Stimulated activated CD4-positive, alpha-beta T cell treated with anti-CD3 and anti-CD28 coated beads, Interleukin-1b, Interleukin-23, amount 100 ng/mL, for 48 hours (primary cell): ENCODE measurements at regions not wholly inside any gene's neighbourhood (a gene's known extent, or its start where the extent isn't known, plus 50 kb on each side); places are given as distances from the start of the nearest gene placed in this dataset.
"Not testable (repeated sequence)": the region's sequence is repeated elsewhere in the genome, so short reads cannot be mapped to it uniquely, and the experiment has no call there.

Experiments used
- DNase-seq: peaks from one replicate; pipeline ENCODE4 v3.0.0-alpha.2; 2020

- no peak for DNase-seq
Measured at GRCh38 chr10:57661206-57661605, 606.5 kb downstream of the IPMK start.

- DNase-seq = peak; percentile 13
Measured at GRCh38 chr10:57657164-57657765, 610.4 kb downstream of the IPMK start.

GRCh38 chr10:57654856-57655255 lies 612.8 kb downstream of the IPMK start:
- DNase-seq = no peak

- DNase-seq = not testable (repeated sequence)
Measured at GRCh38 chr10:57645108-57645507, 622.6 kb downstream of the IPMK start.

- no peak for DNase-seq
Measured at GRCh38 chr10:57638411-57638810, 629.3 kb downstream of the IPMK start.

GRCh38 chr10:57628592-57629284 lies 639.0 kb downstream of the IPMK start:
- DNase-seq = no peak

- DNase-seq = no peak
Measured at GRCh38 chr10:57627642-57628178, 640.0 kb downstream of the IPMK start.

GRCh38 chr10:57624856-57625592 lies 642.7 kb downstream of the IPMK start:
- no peak for DNase-seq

- DNase-seq = no peak
Measured at GRCh38 chr10:57624066-57624465, 643.6 kb downstream of the IPMK start.

- DNase-seq = no peak
Measured at GRCh38 chr10:57621466-57621865, 646.2 kb downstream of the IPMK start.

- DNase-seq = no peak
Measured at GRCh38 chr10:57605948-57606485, 661.7 kb downstream of the IPMK start.

- DNase-seq = no peak
Measured at GRCh38 chr10:57599440-57599839, 668.3 kb downstream of the IPMK start.

- DNase-seq = no peak
Measured at GRCh38 chr10:57593983-57594573, 673.6 kb downstream of the IPMK start.

GRCh38 chr10:57579926-57580325 lies 687.8 kb downstream of the IPMK start:
- no peak for DNase-seq

GRCh38 chr10:57562211-57562610 lies 705.5 kb downstream of the IPMK start:
- DNase-seq = no peak

GRCh38 chr10:57551774-57552173 lies 715.9 kb downstream of the IPMK start:
- not testable (repeated sequence) for DNase-seq

- DNase-seq = no peak
Measured at GRCh38 chr10:57535306-57535705, 732.4 kb downstream of the IPMK start.

- DNase-seq = no peak
Measured at GRCh38 chr10:57513637-57514036, 754.1 kb downstream of the IPMK start.

- DNase-seq = no peak
Measured at GRCh38 chr10:57507788-57508187, 759.9 kb downstream of the IPMK start.

- no peak for DNase-seq
Measured at GRCh38 chr10:57506414-57507094, 761.1 kb downstream of the IPMK start.

- no peak for DNase-seq
Measured at GRCh38 chr10:57494486-57494885, 773.2 kb downstream of the IPMK start.

GRCh38 chr10:57482259-57482658 lies 785.4 kb downstream of the IPMK start:
- DNase-seq = no peak
